DOHH2 (cell line): ENCODE measurements at regions not wholly inside any gene's neighbourhood (a gene's known extent, or its start where the extent isn't known, plus 50 kb on each side); places are given as distances from the start of the nearest gene placed in this dataset.

Experiments used
- H3F3A ChIP-seq: fragments of 200-600 bp; sonication (generic), shearing (Covaris generic); 2 replicates; pipeline ENCODE4 v1.6.0; 2016; ENCODE audit warnings: antibody characterized with exemption, mild to moderate bottlenecking; ENCODE audit not compliant: control insufficient read depth, insufficient read depth
- H3K27ac ChIP-seq: fragments of 200-600 bp; sonication (generic); 2 replicates; pipeline ENCODE4 v1.5.1; 2014; ENCODE audit warnings: low read depth, mild to moderate bottlenecking, low read length, moderate library complexity
- H3K27me3 ChIP-seq: fragments of 200-600 bp; sonication (generic); 2 replicates; pipeline ENCODE4 v1.6.1; 2014; ENCODE audit warnings: mild to moderate bottlenecking, low read length, mixed read lengths; ENCODE audit not compliant: control insufficient read depth
- H3K36me3 ChIP-seq: fragments of 200-600 bp; sonication (generic); 2 replicates; pipeline ENCODE4 v1.6.1; 2014; ENCODE audit warnings: mild to moderate bottlenecking, low read length, moderate library complexity, mixed read lengths; ENCODE audit not compliant: control insufficient read depth
- H3K4me1 ChIP-seq: fragments of 200-600 bp; sonication (generic); 2 replicates; pipeline ENCODE4 v1.6.1; 2014; ENCODE audit warnings: mild to moderate bottlenecking, low read length, mixed read lengths; ENCODE audit not compliant: control insufficient read depth
- H3K4me2 ChIP-seq: fragments of 200-600 bp; sonication (generic); 2 replicates; pipeline ENCODE4 v1.6.0; 2014; ENCODE audit warnings: mild to moderate bottlenecking, low read length, moderate library complexity
- H3K4me3 ChIP-seq: fragments of 200-600 bp; sonication (generic); 2 replicates; pipeline ENCODE4 v1.5.1; 2014; ENCODE audit warnings: mild to moderate bottlenecking, low read length, mixed read lengths
- H3K79me2 ChIP-seq: fragments of 200-600 bp; sonication (generic); 2 replicates; pipeline ENCODE4 v1.6.1; 2014; ENCODE audit warnings: mild to moderate bottlenecking, low read length, mixed read lengths; ENCODE audit not compliant: control insufficient read depth
- H3K9me2 ChIP-seq: fragments of 200-600 bp; sonication (generic); replicated peaks from 2 replicates; pipeline ENCODE4 v1.6.1; 2014; ENCODE audit warnings: mild to moderate bottlenecking, low read length, mixed read lengths; ENCODE audit not compliant: control insufficient read depth
- H3K9me3 ChIP-seq: fragments of 200-600 bp; sonication (generic); 2 replicates; pipeline ENCODE4 v1.6.1; 2014; ENCODE audit warnings: antibody characterized with exemption, low read length, mixed read lengths; ENCODE audit not compliant: control insufficient read depth, insufficient read depth
- H4K20me1 ChIP-seq: fragments of 200-600 bp; sonication (generic); 2 replicates; pipeline ENCODE4 v1.6.0; 2014; ENCODE audit warnings: low read depth, mild to moderate bottlenecking, antibody characterized with exemption, low read length, moderate library complexity; ENCODE audit not compliant: control insufficient read depth, insufficient read depth
- EZH2phosphoT487 ChIP-seq: fragments of 200-600 bp; sonication (generic); IDR thresholded peaks from 2 replicates; pipeline ENCODE4 v1.6.1; 2017; ENCODE audit warnings: borderline replicate concordance, mild to moderate bottlenecking, antibody characterized with exemption, low read length, moderate library complexity, mixed read lengths
- TF ChIP-seq, protein P1 (sequence below): fragments of 200-600 bp; sonication (generic); IDR thresholded peaks from one replicate; pipeline ENCODE4 v1.5.1; 2014; ENCODE audit warnings: antibody characterized with exemption, mild to moderate bottlenecking, low read depth, low read length; ENCODE audit not compliant: poor library complexity, severe bottlenecking

DNA sequence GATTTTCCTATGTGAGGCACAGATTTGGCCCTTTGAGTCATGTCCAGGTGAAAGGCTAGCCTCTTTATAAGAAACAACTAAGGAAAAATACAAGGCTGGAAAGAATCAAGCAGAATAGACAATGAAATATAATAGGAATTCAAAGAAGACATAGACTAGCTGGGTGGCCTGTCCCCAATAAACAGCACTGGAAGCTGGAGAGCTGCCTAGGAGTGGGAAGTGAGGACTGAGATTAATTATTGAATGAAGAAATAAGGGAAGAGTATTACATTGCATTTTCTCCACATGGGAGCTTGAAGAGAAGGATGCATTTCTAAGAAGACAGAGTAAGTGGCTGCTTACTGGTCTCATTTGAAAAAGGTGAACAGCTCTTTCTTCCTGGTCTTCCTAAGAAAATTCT, 100.0 kb downstream of the CCDC34 start:
- H3F3A ChIP-seq = no peaks in the 10 kb centered on the region
- no peaks in the 10 kb centered on the region for H4K20me1 ChIP-seq
- H3K4me2 ChIP-seq = no peak overlapping the region
- no peaks in the 10 kb centered on the region for H3K9me2 ChIP-seq
- no peaks in the 10 kb centered on the region for H3K36me3 ChIP-seq
- H3K9me3 ChIP-seq = no peaks in the 10 kb centered on the region
- no peaks in the 10 kb centered on the region for H3K79me2 ChIP-seq
- no peaks in the 10 kb centered on the region for H3K4me1 ChIP-seq
- no peak for TF ChIP-seq EZH2phosphoT487
- TF ChIP-seq, protein P1, sequence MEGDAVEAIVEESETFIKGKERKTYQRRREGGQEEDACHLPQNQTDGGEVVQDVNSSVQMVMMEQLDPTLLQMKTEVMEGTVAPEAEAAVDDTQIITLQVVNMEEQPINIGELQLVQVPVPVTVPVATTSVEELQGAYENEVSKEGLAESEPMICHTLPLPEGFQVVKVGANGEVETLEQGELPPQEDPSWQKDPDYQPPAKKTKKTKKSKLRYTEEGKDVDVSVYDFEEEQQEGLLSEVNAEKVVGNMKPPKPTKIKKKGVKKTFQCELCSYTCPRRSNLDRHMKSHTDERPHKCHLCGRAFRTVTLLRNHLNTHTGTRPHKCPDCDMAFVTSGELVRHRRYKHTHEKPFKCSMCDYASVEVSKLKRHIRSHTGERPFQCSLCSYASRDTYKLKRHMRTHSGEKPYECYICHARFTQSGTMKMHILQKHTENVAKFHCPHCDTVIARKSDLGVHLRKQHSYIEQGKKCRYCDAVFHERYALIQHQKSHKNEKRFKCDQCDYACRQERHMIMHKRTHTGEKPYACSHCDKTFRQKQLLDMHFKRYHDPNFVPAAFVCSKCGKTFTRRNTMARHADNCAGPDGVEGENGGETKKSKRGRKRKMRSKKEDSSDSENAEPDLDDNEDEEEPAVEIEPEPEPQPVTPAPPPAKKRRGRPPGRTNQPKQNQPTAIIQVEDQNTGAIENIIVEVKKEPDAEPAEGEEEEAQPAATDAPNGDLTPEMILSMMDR = no peak
- no peak overlapping the region for H3K4me3 ChIP-seq
- no peak overlapping the region for H3K27ac ChIP-seq
- H3K27me3 ChIP-seq = no peaks in the 10 kb centered on the region

DNA sequence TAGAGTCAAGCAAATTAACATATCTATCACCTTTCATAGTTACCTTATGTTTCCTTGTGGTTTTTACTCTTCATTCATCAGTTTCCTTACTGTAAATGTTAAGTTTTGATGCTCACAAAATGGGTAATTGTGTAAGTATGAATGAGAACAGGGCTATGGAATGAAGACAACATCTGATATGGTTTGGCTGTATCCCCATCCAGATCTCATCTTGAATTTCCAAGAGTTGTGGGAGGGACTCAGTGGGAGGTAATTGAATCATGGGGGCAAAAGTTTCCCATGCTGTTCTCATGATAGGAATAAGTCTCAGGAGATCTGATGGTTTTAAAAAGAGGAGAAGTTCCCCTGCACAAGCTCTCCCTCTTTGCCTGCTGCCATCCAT, 107.6 kb downstream of the CCDC34 start:
- no peaks in the 10 kb centered on the region for H3K27me3 ChIP-seq
- no peaks in the 10 kb centered on the region for H3K9me2 ChIP-seq
- no peaks in the 10 kb centered on the region for H3K4me1 ChIP-seq
- H3F3A ChIP-seq = no peaks in the 10 kb centered on the region
- no peak overlapping the region for H3K4me3 ChIP-seq
- TF ChIP-seq, protein P1 = no peak
- TF ChIP-seq EZH2phosphoT487 = no peak
- no peak overlapping the region for H3K27ac ChIP-seq
- H4K20me1 ChIP-seq = no peaks in the 10 kb centered on the region; the same call in 1 of the 2 replicates
- H3K4me2 ChIP-seq = no peak overlapping the region
- H3K36me3 ChIP-seq = no peaks in the 10 kb centered on the region
- no peaks in the 10 kb centered on the region for H3K79me2 ChIP-seq
- H3K9me3 ChIP-seq = no peaks in the 10 kb centered on the region

DNA sequence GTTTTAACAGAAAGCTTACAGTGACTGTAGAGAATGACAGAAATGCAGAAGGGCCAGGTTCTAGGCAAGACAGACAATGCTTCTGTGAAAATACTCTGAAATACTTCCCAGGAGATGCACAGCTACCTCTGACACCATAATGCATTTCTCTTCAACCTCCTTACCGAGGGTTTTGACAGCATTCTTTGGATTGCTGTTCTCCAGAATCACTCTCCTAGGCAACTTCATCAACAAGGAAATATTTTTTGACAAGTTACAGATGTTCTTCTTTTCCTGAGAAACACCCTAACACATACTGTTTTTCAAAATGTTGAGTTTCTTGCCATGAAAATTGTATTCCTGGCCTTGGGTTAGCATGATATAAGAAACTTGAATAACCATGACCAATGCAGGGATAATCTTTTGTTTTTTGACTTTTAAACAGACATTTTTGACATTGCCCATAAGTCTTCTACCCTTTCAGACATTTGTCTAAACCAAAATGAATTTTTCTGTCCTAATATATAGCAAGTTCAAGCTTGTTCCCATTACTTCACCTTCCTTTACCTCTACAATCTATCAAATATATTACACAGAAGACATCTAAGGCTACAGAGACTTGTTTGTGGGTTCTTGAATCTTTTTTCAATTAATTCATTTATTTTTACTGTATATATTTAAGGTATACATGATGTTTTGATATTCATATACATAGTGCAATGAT, 108.1 kb downstream of the CCDC34 start:
- H3K9me3 ChIP-seq = no peaks in the 10 kb centered on the region
- H3K27ac ChIP-seq = no peak overlapping the region
- no peaks in the 10 kb centered on the region for H3K4me1 ChIP-seq
- no peak for TF ChIP-seq EZH2phosphoT487
- TF ChIP-seq, protein P1 = no peak
- no peaks in the 10 kb centered on the region for H3K9me2 ChIP-seq
- H3K79me2 ChIP-seq = no peaks in the 10 kb centered on the region
- no peaks in the 10 kb centered on the region for H3K27me3 ChIP-seq
- no peak overlapping the region for H3K4me2 ChIP-seq
- no peak overlapping the region for H3K4me3 ChIP-seq
- no peaks in the 10 kb centered on the region; the same call in 1 of the 2 replicates for H4K20me1 ChIP-seq
- H3K36me3 ChIP-seq = no peaks in the 10 kb centered on the region
- no peaks in the 10 kb centered on the region for H3F3A ChIP-seq
